ENCODE measurements at regions not wholly inside any gene's neighbourhood (a gene's known extent, or its start where the extent isn't known, plus 50 kb on each side); places are given as distances from the start of the nearest gene placed in this dataset.
"Not testable (repeated sequence)": the region's sequence is repeated elsewhere in the genome, so short reads cannot be mapped to it uniquely, and the experiment has no call there.

DNA sequence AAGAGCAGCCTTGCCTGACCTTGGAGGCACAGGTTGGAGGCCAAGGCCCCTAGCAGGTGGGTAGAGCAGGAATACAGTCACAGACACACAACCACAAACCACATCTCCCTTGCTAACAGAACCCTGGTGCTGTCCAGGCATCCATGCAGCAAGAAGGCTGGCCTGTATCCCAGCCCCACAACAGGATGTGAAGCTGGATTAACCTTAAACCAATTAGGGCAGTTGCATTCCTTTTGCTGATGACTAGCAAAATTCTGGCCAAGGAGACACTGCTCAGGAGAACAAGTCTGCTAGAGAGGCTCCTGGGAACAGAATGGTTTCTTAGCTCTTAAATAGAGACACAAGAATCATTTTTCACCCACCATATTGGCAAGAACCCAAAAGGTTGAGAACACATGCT, 97.8 kb downstream of the C5orf15 start:
- Mint-ChIP-seq H3K4me3 (no peak overlapping the region), H3K27me3 (peaks cover 6% of the 10 kb centered on the region), H3K27ac (no peak overlapping the region), H3K4me1 (ENCODE audit: low read depth) (peaks cover 52% of the 10 kb centered on the region), H3K9me3 (peaks cover 5% of the 10 kb centered on the region), H3K36me3 (ENCODE audit: low read depth) (no peaks in the 10 kb centered on the region)
- DNase-seq: no peak

DNA sequence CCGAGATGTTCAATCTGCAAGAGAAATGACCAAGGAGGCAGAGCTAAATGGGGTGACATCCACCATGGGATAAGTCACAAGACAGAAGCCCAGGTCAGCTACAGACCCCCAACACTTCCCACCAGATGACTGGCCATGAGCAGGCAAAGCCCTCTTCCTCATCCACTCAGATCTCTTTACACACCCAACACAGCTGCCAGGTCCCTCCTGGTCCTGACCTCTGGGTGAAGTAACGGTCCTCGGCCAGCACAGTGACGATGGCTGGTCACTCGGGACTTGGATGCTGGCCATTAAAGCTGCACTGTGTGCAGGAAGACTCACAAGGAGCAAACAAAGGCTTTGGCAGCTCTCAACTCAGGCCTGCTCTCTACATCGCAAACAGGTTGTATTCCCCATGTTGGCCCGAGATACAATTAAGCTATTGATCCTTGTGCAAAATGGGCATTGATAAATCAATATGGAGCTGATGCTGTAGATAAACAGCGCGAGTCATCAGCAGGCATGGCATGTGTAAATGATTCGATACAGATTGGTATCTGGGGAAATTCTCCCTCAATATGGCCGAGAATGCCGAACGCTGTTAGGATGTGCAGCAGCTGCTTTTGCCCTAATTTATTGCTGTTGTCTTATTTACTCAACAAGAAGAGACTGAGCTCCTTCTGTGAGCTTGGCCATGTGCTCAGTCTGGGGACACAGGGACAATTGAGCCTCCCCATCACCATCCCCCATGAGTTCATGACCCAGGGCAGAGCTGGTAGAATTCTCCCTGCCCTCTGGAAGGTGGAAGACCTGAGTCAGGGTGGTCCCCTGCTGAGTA, 98.7 kb downstream of the C5orf15 start:
- Mint-ChIP-seq H3K4me3 (no peak overlapping the region), H3K27ac (peak overlapping the region; percentile 50), H3K4me1 (ENCODE audit: low read depth) (peaks cover 43% of the 10 kb centered on the region), H3K9me3 (no peaks in the 10 kb centered on the region), H3K27me3 (peaks cover 6% of the 10 kb centered on the region), H3K36me3 (ENCODE audit: low read depth) (no peaks in the 10 kb centered on the region)
- DNase-seq: no peak

GRCh38 chr5:133868946-133869518, 99.4 kb downstream of the C5orf15 start:
- Mint-ChIP-seq H3K27ac (peak overlapping the region; percentile 50), H3K4me3 (no peak overlapping the region), H3K36me3 (ENCODE audit: low read depth) (no peaks in the 10 kb centered on the region), H3K27me3 (peaks cover 6% of the 10 kb centered on the region), H3K9me3 (no peaks in the 10 kb centered on the region), H3K4me1 (ENCODE audit: low read depth) (peaks cover 36% of the 10 kb centered on the region)
- peak; percentile 82 for DNase-seq

- peaks cover 6% of the 10 kb centered on the region for H3K27me3 Mint-ChIP-seq
- peaks cover 26% of the 10 kb centered on the region for H3K4me1 Mint-ChIP-seq (ENCODE audit: low read depth)
- H3K9me3 Mint-ChIP-seq: no peaks in the 10 kb centered on the region
- H3K27ac Mint-ChIP-seq: no peak overlapping the region
- no peaks in the 10 kb centered on the region for H3K36me3 Mint-ChIP-seq (ENCODE audit: low read depth)
- DNase-seq: no peak
- no peak overlapping the region for H3K4me3 Mint-ChIP-seq
These were observed 100.4 kb downstream of the C5orf15 start for GRCh38 chr5:133867851-133868545.

- Mint-ChIP-seq H3K36me3 (ENCODE audit: low read depth) (no peaks in the 10 kb centered on the region), H3K4me3 (no peak overlapping the region), H3K9me3 (no peaks in the 10 kb centered on the region), H3K4me1 (ENCODE audit: low read depth) (peaks cover 19% of the 10 kb centered on the region), H3K27me3 (peaks cover 6% of the 10 kb centered on the region), H3K27ac (no peak overlapping the region)
- DNase-seq: no peak
These were observed 101.1 kb downstream of the C5orf15 start for GRCh38 chr5:133867341-133867740.

GRCh38 chr5:133866903-133867245, 101.6 kb downstream of the C5orf15 start:
- Mint-ChIP-seq H3K36me3 (ENCODE audit: low read depth) (no peaks in the 10 kb centered on the region), H3K27me3 (peaks cover 6% of the 10 kb centered on the region), H3K4me3 (no peak overlapping the region), H3K27ac (no peak overlapping the region), H3K9me3 (no peaks in the 10 kb centered on the region), H3K4me1 (ENCODE audit: low read depth) (peaks cover 18% of the 10 kb centered on the region)
- DNase-seq: no peak

GRCh38 chr5:133866160-133866902, 102.1 kb downstream of the C5orf15 start:
- H3K4me3 Mint-ChIP-seq: no peak overlapping the region
- H3K36me3 Mint-ChIP-seq (ENCODE audit: low read depth): no peaks in the 10 kb centered on the region
- peaks cover 6% of the 10 kb centered on the region for H3K27me3 Mint-ChIP-seq
- no peak for DNase-seq
- peaks cover 21% of the 10 kb centered on the region for H3K4me1 Mint-ChIP-seq (ENCODE audit: low read depth)
- H3K9me3 Mint-ChIP-seq: no peaks in the 10 kb centered on the region
- no peak overlapping the region for H3K27ac Mint-ChIP-seq

- Mint-ChIP-seq H3K4me3 (no peak overlapping the region), H3K9me3 (no peaks in the 10 kb centered on the region), H3K27ac (no peak overlapping the region), H3K36me3 (ENCODE audit: low read depth) (no peaks in the 10 kb centered on the region), H3K27me3 (peaks cover 10% of the 10 kb centered on the region), H3K4me1 (ENCODE audit: low read depth) (peaks cover 21% of the 10 kb centered on the region)
- no peak for DNase-seq
These were observed 103.3 kb downstream of the C5orf15 start for GRCh38 chr5:133865113-133865512.

DNA sequence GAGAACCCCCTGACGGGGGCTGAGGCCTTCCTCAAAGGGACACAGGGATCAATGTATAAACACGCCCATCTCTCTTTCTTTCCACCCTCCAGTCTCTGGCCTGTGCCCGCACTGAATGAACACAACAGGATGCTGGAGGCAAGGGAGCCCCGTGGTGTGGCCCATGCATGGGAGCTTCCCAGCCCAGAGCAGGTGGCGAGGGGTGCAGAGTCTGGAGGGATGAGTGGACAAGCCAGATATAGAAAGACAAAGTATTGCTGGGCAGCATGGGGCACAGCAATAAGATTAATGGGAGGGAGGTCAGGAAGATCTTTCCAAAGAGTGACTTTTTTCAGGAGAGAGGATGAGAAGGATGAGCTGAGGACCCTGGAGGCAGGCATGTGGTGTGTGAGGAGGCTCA, 103.7 kb downstream of the C5orf15 start:
- DNase-seq: no peak
- Mint-ChIP-seq H3K36me3 (ENCODE audit: low read depth) (no peaks in the 10 kb centered on the region), H3K4me3 (no peak overlapping the region), H3K27ac (no peak overlapping the region), H3K4me1 (ENCODE audit: low read depth) (peaks cover 19% of the 10 kb centered on the region), H3K9me3 (no peaks in the 10 kb centered on the region), H3K27me3 (peaks cover 10% of the 10 kb centered on the region)

- no peaks in the 10 kb centered on the region for H3K36me3 Mint-ChIP-seq (ENCODE audit: low read depth)
- no peaks in the 10 kb centered on the region for H3K9me3 Mint-ChIP-seq
- peaks cover 15% of the 10 kb centered on the region for H3K4me1 Mint-ChIP-seq (ENCODE audit: low read depth)
- no peak for DNase-seq
- H3K27ac Mint-ChIP-seq: no peak overlapping the region
- H3K27me3 Mint-ChIP-seq: peaks cover 4% of the 10 kb centered on the region
- H3K4me3 Mint-ChIP-seq: no peak overlapping the region
These were observed 104.4 kb downstream of the C5orf15 start for GRCh38 chr5:133863857-133864585.

GRCh38 chr5:133861161-133861737, 107.2 kb downstream of the C5orf15 start:
- Mint-ChIP-seq H3K36me3 (ENCODE audit: low read depth) (no peaks in the 10 kb centered on the region), H3K27me3 (peaks cover 4% of the 10 kb centered on the region), H3K9me3 (no peaks in the 10 kb centered on the region), H3K27ac (no peak overlapping the region), H3K4me3 (no peak overlapping the region), H3K4me1 (ENCODE audit: low read depth) (peaks cover 14% of the 10 kb centered on the region)
- DNase-seq: peak; percentile 38

GRCh38 chr5:133859073-133859472, 109.4 kb downstream of the C5orf15 start:
- no peak for DNase-seq
- H3K4me3 Mint-ChIP-seq: no peak overlapping the region
- no peak overlapping the region for H3K27ac Mint-ChIP-seq
- H3K9me3 Mint-ChIP-seq: no peaks in the 10 kb centered on the region
- peaks cover 7% of the 10 kb centered on the region for H3K27me3 Mint-ChIP-seq
- H3K4me1 Mint-ChIP-seq (ENCODE audit: low read depth): peaks cover 14% of the 10 kb centered on the region
- no peaks in the 10 kb centered on the region for H3K36me3 Mint-ChIP-seq (ENCODE audit: low read depth)

DNA sequence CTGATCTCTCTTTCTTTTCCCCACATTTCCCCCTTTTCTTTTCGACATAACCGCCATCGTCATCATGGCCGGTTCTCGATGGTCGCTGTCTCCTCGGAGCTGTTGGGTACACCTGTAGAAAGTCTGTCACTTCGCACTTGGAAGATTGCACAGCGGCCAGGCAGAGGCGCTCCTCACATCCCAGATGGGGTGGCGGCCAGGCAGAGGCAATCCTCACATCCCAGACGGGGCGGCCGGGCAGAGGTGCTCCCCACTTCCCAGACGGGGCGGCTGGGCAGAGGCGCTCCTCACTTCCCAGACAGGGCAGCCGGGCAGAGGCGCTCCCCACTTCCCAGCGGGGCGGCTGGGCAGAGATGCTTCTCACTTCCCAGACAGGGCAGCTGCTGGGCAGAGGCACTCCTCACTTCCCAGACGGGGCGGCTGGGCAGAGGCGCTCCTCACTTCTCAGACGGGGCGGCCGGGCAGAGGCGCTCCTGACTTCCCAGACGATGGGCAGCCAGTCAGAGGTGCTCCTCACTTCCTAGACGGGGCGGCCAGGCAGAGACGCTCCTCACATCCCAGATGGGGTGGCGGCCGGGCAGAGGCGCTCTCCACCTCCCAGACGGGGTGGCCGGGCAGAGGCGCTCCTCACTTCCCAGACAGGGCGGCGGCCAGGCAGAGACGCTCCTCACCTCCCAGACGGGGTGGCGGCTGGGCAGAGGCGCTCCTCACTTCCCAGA, 110.7 kb downstream of the C5orf15 start:
- Mint-ChIP-seq H3K4me1 (ENCODE audit: low read depth) (peaks cover 14% of the 10 kb centered on the region), H3K27me3 (peaks cover 10% of the 10 kb centered on the region)
- H3K36me3 Mint-ChIP-seq (ENCODE audit: low read depth); H3K4me3 Mint-ChIP-seq; DNase-seq; H3K27ac Mint-ChIP-seq; H3K9me3 Mint-ChIP-seq: not testable (repeated sequence)
